Hepatocyte (in vitro differentiated cells): ENCODE measurements at regions not wholly inside any gene's neighbourhood (a gene's known extent, or its start where the extent isn't known, plus 50 kb on each side); places are given as distances from the start of the nearest gene placed in this dataset.
"Not testable (repeated sequence)": the region's sequence is repeated elsewhere in the genome, so short reads cannot be mapped to it uniquely, and the experiment has no call there.

ENCODE experiments used
- CTCF ChIP-seq: fragments of 200-600 bp; sonication (generic); IDR thresholded peaks from 2 replicates; pipeline ENCODE4 v1.5.1; 2016; ENCODE audit warnings: antibody characterized with exemption, mild to moderate bottlenecking; ENCODE audit not compliant: poor library complexity
- EZH2 ChIP-seq: fragments of 200-600 bp; sonication (generic); IDR thresholded peaks from 2 replicates; pipeline ENCODE4 v1.6.1; 2016; ENCODE audit warnings: antibody characterized with exemption, mild to moderate bottlenecking, borderline replicate concordance
- EZH2phosphoT487 ChIP-seq: fragments of 200-600 bp; sonication (generic); IDR thresholded peaks from one replicate; pipeline ENCODE4 v1.6.1; 2018; ENCODE audit warnings: antibody characterized with exemption, mild to moderate bottlenecking, low read depth, moderate library complexity; ENCODE audit not compliant: unreplicated experiment, severe bottlenecking

GRCh38 chr2:8348911-8349310, 332.9 kb upstream of the ID2 start:
- TF ChIP-seq CTCF, EZH2phosphoT487, EZH2: not testable (repeated sequence)
